ENCODE measurements at regions not wholly inside any gene's neighbourhood (a gene's known extent, or its start where the extent isn't known, plus 50 kb on each side); places are given as distances from the start of the nearest gene placed in this dataset.

DNA sequence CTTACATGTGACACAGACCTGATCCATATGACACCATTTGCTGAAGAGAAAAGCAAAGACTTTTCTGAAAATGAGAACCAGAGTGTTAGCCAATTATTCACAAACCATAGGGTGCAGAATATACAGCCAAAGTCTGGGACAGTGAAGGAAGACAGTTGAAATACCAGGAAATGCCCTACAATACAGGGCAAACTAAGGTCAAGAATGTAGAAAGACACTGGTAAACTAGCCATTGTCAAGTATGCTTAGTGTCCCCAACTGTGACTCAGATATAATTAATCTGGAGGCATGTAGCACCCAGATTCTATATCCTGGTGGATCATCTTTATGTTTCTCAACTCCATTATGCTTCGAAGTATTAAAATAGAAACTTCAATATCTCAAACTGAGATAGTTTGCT is 200.9 kb upstream of the FSTL5 start:
- DNase-seq (ENCODE audit: low spot score), result no peak
- TF ChIP-seq, protein P1, sequence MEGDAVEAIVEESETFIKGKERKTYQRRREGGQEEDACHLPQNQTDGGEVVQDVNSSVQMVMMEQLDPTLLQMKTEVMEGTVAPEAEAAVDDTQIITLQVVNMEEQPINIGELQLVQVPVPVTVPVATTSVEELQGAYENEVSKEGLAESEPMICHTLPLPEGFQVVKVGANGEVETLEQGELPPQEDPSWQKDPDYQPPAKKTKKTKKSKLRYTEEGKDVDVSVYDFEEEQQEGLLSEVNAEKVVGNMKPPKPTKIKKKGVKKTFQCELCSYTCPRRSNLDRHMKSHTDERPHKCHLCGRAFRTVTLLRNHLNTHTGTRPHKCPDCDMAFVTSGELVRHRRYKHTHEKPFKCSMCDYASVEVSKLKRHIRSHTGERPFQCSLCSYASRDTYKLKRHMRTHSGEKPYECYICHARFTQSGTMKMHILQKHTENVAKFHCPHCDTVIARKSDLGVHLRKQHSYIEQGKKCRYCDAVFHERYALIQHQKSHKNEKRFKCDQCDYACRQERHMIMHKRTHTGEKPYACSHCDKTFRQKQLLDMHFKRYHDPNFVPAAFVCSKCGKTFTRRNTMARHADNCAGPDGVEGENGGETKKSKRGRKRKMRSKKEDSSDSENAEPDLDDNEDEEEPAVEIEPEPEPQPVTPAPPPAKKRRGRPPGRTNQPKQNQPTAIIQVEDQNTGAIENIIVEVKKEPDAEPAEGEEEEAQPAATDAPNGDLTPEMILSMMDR (IDR thresholded peaks at IDR 0.05), result no peak
- TF ChIP-seq EZH2 (IDR thresholded peaks at IDR 0.05) (no peak), EZH2phosphoT487 (IDR thresholded peaks at IDR 0.05) (no peak)
- Histone ChIP-seq H3K27me3 (no peaks in the 10 kb centered on the region), H3K9me3 (ENCODE audit: low read depth) (no peaks in the 10 kb centered on the region), H3K4me2 (no peak overlapping the region), H3K4me3 (no peak overlapping the region), H2AFZ (replicated peaks) (no peak overlapping the region), H3K9ac (no peak overlapping the region), H3K27ac (no peak overlapping the region), H3K36me3 (no peaks in the 10 kb centered on the region), H3K4me1 (no peaks in the 10 kb centered on the region), H4K20me1 (ENCODE audit: low read depth) (no peaks in the 10 kb centered on the region), H3F3A (ENCODE audit: low read depth) (no peaks in the 10 kb centered on the region), H3K79me2 (ENCODE audit: low read depth) (no peaks in the 10 kb centered on the region)
- Mint-ChIP-seq H3K4me1 (peaks cover 6% of the 10 kb centered on the region), H3K27me3 (ENCODE audit: insufficient read depth, low read depth) (peaks cover 2% of the 10 kb centered on the region), H3K27ac (no peak overlapping the region), H3K9me3 (no peaks in the 10 kb centered on the region), H3K36me3 (no peaks in the 10 kb centered on the region), H3K4me3 (no peak overlapping the region)

DNA sequence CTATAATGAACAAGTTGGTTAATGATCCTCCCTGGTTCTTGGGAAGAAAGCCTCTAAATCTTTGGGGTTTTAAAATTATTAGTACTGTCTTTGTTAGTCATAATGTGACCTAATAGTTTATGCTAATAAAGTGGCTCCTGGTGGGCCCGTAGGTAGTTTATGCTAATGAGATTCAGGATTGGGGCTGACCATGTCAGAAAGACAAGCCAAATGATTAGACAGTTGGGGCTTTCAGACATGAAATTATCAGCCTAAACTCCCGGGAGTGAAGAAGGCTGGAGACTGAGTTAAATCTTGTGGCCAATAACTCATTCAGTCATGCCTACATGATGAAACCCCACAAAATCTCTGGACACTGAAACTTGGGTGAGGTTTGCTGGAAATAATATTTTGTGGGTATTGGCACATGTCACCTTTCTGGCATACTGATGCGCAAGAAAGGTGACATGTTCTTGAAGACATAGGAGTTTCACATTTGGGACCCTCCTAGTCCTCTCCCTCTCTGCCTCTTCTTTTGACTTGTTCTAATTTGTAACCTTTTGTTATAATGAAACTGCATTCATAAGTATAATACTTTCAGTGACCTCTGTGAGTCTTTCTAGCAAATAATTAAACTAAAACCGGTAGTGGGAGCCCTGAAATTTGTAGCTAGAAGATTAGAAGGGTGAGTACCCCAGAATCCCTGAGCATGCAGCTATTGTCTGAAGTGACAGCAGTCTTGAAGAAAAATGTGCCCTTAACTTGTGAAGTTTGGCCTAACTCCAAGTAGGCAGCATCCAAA is 196.8 kb upstream of the FSTL5 start:
- Histone ChIP-seq H3K4me3 (no peak overlapping the region), H3K36me3 (no peaks in the 10 kb centered on the region), H3K27ac (no peak overlapping the region), H3K4me1 (no peaks in the 10 kb centered on the region), H3K79me2 (ENCODE audit: low read depth) (no peaks in the 10 kb centered on the region), H3K9ac (no peak overlapping the region), H2AFZ (replicated peaks) (no peak overlapping the region), H3F3A (ENCODE audit: low read depth) (no peaks in the 10 kb centered on the region), H3K27me3 (no peaks in the 10 kb centered on the region), H3K9me3 (ENCODE audit: low read depth) (no peaks in the 10 kb centered on the region), H3K4me2 (no peak overlapping the region), H4K20me1 (ENCODE audit: low read depth) (no peaks in the 10 kb centered on the region)
- H3K9me3 Mint-ChIP-seq, result no peaks in the 10 kb centered on the region
- H3K27ac Mint-ChIP-seq, result no peak overlapping the region
- no peak overlapping the region for H3K4me3 Mint-ChIP-seq
- H3K4me1 Mint-ChIP-seq, result peaks cover 6% of the 10 kb centered on the region
- TF ChIP-seq EZH2 (IDR thresholded peaks at IDR 0.05), result no peak
- H3K36me3 Mint-ChIP-seq, result no peaks in the 10 kb centered on the region
- H3K27me3 Mint-ChIP-seq (ENCODE audit: insufficient read depth, low read depth), result peaks cover 2% of the 10 kb centered on the region
- no peak for DNase-seq (ENCODE audit: low spot score)

DNA sequence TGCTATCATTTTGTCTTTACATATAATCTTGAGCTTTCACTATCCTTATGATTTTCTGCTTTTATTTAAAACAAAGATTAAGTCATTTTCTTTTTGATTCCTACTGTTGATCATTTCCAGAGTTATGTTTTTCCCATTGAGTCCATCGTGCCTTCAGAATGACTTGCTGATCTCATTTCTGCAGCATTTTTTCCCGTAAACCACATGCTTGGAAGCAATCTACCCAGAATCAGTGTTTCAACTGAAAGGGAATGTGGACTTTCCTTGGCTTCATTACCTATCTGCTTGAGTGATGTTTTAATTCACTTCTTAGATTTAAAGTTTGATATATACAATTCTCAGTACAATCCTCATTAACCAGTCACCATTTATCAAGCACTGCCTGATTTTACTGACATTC is 192.4 kb upstream of the FSTL5 start:
- Mint-ChIP-seq H3K27ac (no peak overlapping the region), H3K36me3 (no peaks in the 10 kb centered on the region), H3K4me1 (no peaks in the 10 kb centered on the region), H3K4me3 (no peak overlapping the region), H3K27me3 (ENCODE audit: insufficient read depth, low read depth) (no peaks in the 10 kb centered on the region), H3K9me3 (no peaks in the 10 kb centered on the region)
- Histone ChIP-seq H3K27ac (no peak overlapping the region), H3K9ac (no peak overlapping the region), H3K79me2 (ENCODE audit: low read depth) (no peaks in the 10 kb centered on the region), H3K4me2 (no peak overlapping the region), H3K36me3 (no peaks in the 10 kb centered on the region), H3F3A (ENCODE audit: low read depth) (no peaks in the 10 kb centered on the region), H3K4me1 (no peaks in the 10 kb centered on the region), H4K20me1 (ENCODE audit: low read depth) (no peaks in the 10 kb centered on the region), H3K4me3 (no peak overlapping the region), H2AFZ (replicated peaks) (no peak overlapping the region), H3K9me3 (ENCODE audit: low read depth) (no peaks in the 10 kb centered on the region), H3K27me3 (no peaks in the 10 kb centered on the region)
- no peak for DNase-seq (ENCODE audit: low spot score)
- TF ChIP-seq, protein P1 (IDR thresholded peaks at IDR 0.05), result no peak
- TF ChIP-seq EZH2phosphoT487 (IDR thresholded peaks at IDR 0.05) (no peak), EZH2 (IDR thresholded peaks at IDR 0.05) (no peak)

DNA sequence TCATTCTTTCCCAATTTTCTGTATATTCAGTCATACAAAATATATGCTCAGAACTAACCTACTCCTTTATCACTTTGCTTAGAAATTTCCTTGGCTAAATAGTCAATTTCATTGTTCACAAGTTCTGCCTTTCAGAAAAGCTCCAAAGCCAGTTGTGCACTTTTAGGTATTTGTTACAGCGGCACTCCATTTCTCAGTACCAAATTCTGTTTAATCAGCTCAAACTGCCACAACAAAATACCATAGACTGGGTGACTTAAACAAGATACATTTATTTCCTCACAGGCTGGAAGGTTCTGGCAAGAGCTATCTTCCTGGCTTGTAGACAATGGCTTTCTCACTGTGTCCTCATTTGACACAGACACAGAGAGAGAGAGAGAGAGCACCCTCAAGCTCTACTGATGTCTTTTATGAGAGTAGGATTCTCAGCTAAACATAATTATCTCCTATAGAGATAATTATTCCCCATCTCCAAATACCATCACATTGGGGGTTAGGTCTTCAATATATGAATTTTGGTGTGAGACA is 188.8 kb upstream of the FSTL5 start:
- Histone ChIP-seq H3K4me1 (no peaks in the 10 kb centered on the region), H3F3A (ENCODE audit: low read depth) (no peaks in the 10 kb centered on the region), H4K20me1 (ENCODE audit: low read depth) (no peaks in the 10 kb centered on the region), H3K27ac (no peak overlapping the region), H3K36me3 (no peaks in the 10 kb centered on the region), H2AFZ (replicated peaks) (no peak overlapping the region), H3K9me3 (ENCODE audit: low read depth) (no peaks in the 10 kb centered on the region), H3K4me3 (no peak overlapping the region), H3K27me3 (no peaks in the 10 kb centered on the region), H3K79me2 (ENCODE audit: low read depth) (no peaks in the 10 kb centered on the region), H3K9ac (no peak overlapping the region), H3K4me2 (no peak overlapping the region)
- H3K27ac Mint-ChIP-seq, result no peak overlapping the region
- no peak for DNase-seq (ENCODE audit: low spot score)
- TF ChIP-seq EZH2 (IDR thresholded peaks at IDR 0.05) (no peak), EZH2phosphoT487 (IDR thresholded peaks at IDR 0.05) (no peak)
- TF ChIP-seq, protein P1 (IDR thresholded peaks at IDR 0.05), result no peak
- H3K9me3 Mint-ChIP-seq, result no peaks in the 10 kb centered on the region
- no peaks in the 10 kb centered on the region for H3K27me3 Mint-ChIP-seq (ENCODE audit: insufficient read depth, low read depth)
- H3K4me3 Mint-ChIP-seq, result no peak overlapping the region
- no peaks in the 10 kb centered on the region for H3K36me3 Mint-ChIP-seq
- H3K4me1 Mint-ChIP-seq, result no peaks in the 10 kb centered on the region
